Fibroblast of the aortic adventitia (primary cell): ENCODE measurements at regions not wholly inside any gene's neighbourhood (a gene's known extent, or its start where the extent isn't known, plus 50 kb on each side); places are given as distances from the start of the nearest gene placed in this dataset.

Source experiments
- DNase-seq: peaks from one replicate; pipeline ENCODE4 v3.0.0-alpha.2; 2010; ENCODE audit warnings: low read depth
- H3K4me3 ChIP-seq: 2 replicates; pipeline ENCODE4 v1.5.1; 2011; ENCODE audit warnings: low read depth, mild to moderate bottlenecking, control low read depth, low read length, moderate library complexity
- CTCF ChIP-seq: IDR thresholded peaks from 2 replicates; pipeline ENCODE4 v1.5.1; 2011; ENCODE audit warnings: mild to moderate bottlenecking, low read length, control low read depth, inconsistent platforms; ENCODE audit not compliant: insufficient read depth

- DNase-seq, result no peak
- no peak for TF ChIP-seq CTCF
- H3K4me3 ChIP-seq, result no peak overlapping the region
Measured at GRCh38 chr2:176398243-176399073, 129.2 kb downstream of the MTX2 start.

GRCh38 chr2:176399074-176399598 is 129.9 kb downstream of the MTX2 start:
- H3K4me3 ChIP-seq, result no peak overlapping the region
- TF ChIP-seq CTCF, result no peak
- DNase-seq, result no peak

- no peak overlapping the region for H3K4me3 ChIP-seq
- TF ChIP-seq CTCF, result no peak
- DNase-seq, result no peak
Measured at GRCh38 chr2:176405477-176405876, 136.2 kb downstream of the MTX2 start.

GRCh38 chr2:176407706-176408105 is 138.5 kb downstream of the MTX2 start:
- TF ChIP-seq CTCF, result no peak
- no peak overlapping the region for H3K4me3 ChIP-seq
- DNase-seq, result no peak

GRCh38 chr2:176409671-176410070 is 140.4 kb downstream of the MTX2 start:
- no peak overlapping the region for H3K4me3 ChIP-seq
- DNase-seq, result no peak
- TF ChIP-seq CTCF, result no peak

GRCh38 chr2:176412136-176412535 is 142.9 kb downstream of the MTX2 start:
- DNase-seq, result no peak
- H3K4me3 ChIP-seq, result no peak overlapping the region
- TF ChIP-seq CTCF, result no peak
